NCI-H2227 (cell line): ENCODE measurements at regions not wholly inside any gene's neighbourhood (a gene's known extent, or its start where the extent isn't known, plus 50 kb on each side); places are given as distances from the start of the nearest gene placed in this dataset.
"Not testable (repeated sequence)": the region's sequence is repeated elsewhere in the genome, so short reads cannot be mapped to it uniquely, and the experiment has no call there.

Experiments used
- DNase-seq: peaks from one replicate; lab custom pipeline; 2025; ENCODE audit not compliant: unreplicated experiment; lab: John Stamatoyannopoulos, UW

GRCh38 chr6:793261-793660 is 100.3 kb upstream of the EXOC2 start:
- no peak for DNase-seq

GRCh38 chr6:792662-793061 is 99.7 kb upstream of the EXOC2 start:
- DNase-seq: no peak

- no peak for DNase-seq
Measured at GRCh38 chr6:788058-788457, 95.1 kb upstream of the EXOC2 start.

- no peak for DNase-seq
Measured at GRCh38 chr6:786946-787763, 94.2 kb upstream of the EXOC2 start.

GRCh38 chr6:783966-784735 is 91.2 kb upstream of the EXOC2 start:
- DNase-seq: no peak

GRCh38 chr6:782141-782540 is 89.2 kb upstream of the EXOC2 start:
- no peak for DNase-seq

GRCh38 chr6:781350-781961 is 88.5 kb upstream of the EXOC2 start:
- no peak for DNase-seq

- DNase-seq: no peak
Measured at GRCh38 chr6:780706-781105, 87.8 kb upstream of the EXOC2 start.

- no peak for DNase-seq
Measured at GRCh38 chr6:776951-777350, 84.0 kb upstream of the EXOC2 start.

GRCh38 chr6:776528-776931 is 83.6 kb upstream of the EXOC2 start:
- DNase-seq: no peak

GRCh38 chr6:775863-776262 is 82.9 kb upstream of the EXOC2 start:
- DNase-seq: no peak

GRCh38 chr6:771683-772082 is 78.7 kb upstream of the EXOC2 start:
- not testable (repeated sequence) for DNase-seq

GRCh38 chr6:767755-768512 is 75.0 kb upstream of the EXOC2 start:
- DNase-seq: no peak

GRCh38 chr6:766625-767024 is 73.7 kb upstream of the EXOC2 start:
- DNase-seq: no peak

GRCh38 chr6:761997-762396 is 69.1 kb upstream of the EXOC2 start:
- DNase-seq: no peak

GRCh38 chr6:760982-761955 is 68.3 kb upstream of the EXOC2 start:
- no peak for DNase-seq

- DNase-seq: no peak
Measured at GRCh38 chr6:759729-760128, 66.8 kb upstream of the EXOC2 start.

GRCh38 chr6:756224-756623 is 63.3 kb upstream of the EXOC2 start:
- DNase-seq: no peak

- DNase-seq: no peak
Measured at GRCh38 chr6:754202-754601, 61.3 kb upstream of the EXOC2 start.

- no peak for DNase-seq
Measured at GRCh38 chr6:753486-753885, 60.5 kb upstream of the EXOC2 start.
